ENCODE measurements at regions not wholly inside any gene's neighbourhood (a gene's known extent, or its start where the extent isn't known, plus 50 kb on each side); places are given as distances from the start of the nearest gene placed in this dataset.

- no peak for DNase-seq (ENCODE audit: low read depth)
Measured at GRCh38 chr1:30405631-30406212, 317.7 kb downstream of the MATN1 start.

GRCh38 chr1:30405081-30405480, 318.3 kb downstream of the MATN1 start:
- DNase-seq (ENCODE audit: low read depth): no peak

DNA sequence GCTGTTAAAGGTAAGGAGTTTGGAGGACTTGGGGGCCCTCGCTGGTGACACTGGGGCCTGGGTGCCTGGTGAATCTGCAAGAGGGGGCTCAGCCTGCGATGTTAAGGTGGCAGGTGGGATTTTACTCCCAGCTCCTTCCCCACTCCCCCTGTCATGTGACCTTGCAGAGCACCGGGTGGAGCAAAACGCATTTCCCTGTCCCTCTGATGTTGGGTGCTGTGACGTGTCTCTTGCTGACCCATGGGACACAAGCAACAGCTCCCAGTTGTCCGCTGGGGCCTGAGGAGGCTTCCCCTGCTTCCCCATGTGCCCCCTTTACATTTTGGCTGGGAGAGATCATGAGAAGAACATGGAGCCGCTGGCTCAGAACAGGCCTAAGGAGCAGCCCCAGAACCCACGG, 319.0 kb downstream of the MATN1 start:
- no peak for DNase-seq (ENCODE audit: low read depth)

GRCh38 chr1:30403726-30404125, 319.7 kb downstream of the MATN1 start:
- no peak for DNase-seq (ENCODE audit: low read depth)

DNA sequence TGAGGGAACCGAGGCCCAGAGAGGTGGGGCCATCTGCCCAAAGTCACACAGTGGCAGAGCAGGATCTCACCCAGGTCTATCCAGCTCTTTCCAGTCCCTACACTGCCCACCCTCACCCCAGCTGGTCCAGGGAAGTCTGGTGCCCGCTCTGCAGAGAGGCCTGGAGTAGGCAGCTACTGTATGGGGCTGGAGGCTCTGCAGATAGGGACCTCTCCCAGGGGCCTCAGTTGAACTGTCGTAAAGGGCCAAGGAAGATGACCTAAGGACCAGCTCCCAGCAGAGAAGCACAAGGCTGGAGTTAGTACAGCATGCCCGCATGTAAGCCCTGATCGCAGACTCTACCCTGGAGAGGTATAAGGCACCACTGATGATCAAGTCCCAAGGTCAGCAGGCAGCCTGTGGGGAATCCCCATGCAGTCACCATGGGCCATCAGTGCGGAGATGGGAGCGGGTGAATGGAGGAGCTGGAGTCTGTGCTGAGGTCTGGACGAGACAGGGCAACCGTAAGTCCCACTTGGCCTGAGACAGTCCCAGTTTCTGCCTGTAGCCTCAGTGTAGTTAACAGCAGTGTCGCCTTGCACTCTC, 320.2 kb downstream of the MATN1 start:
- no peak for DNase-seq (ENCODE audit: low read depth)

DNA sequence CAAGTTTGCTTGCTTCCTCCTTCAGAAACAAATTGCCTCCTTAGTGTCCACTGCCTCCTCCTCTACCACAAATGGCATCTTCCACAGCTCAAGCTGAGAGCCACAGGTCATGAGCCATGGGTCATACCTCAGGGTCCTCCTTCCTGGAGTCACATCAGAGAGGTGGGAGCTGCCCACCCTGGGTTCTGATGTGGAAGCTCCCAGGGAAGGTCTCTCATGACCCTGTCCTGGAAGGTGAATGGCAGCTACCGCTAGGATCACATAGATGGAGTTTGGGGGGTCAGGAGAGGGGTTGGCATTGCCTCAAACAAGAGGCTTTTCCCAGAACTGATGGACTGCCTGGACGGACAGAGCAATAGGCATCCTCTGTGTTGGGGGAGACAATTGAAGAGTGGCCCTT, 321.4 kb downstream of the MATN1 start:
- DNase-seq (ENCODE audit: low read depth): no peak

- DNase-seq (ENCODE audit: low read depth): no peak
Measured at GRCh38 chr1:30400507-30400906, 322.9 kb downstream of the MATN1 start.

DNA sequence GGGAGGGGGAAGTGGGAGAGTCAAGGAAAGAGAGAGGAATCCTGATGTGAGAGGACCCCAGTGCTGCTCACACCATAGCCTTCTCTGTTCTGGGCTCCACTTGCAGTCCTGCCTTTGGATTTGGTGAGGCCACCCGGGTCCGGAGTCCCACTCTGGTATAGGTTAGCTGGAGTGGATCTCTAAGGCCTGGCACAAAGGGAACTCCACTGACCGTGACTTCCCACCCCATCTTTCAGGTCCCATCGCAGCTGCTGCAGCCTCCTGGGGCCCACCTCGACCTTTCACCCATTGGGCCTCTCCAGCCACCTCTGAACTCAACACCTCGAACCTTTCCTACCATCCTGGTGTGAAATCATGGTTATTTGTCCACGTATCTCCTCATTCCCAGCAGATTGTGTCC, 324.4 kb downstream of the MATN1 start:
- no peak for DNase-seq (ENCODE audit: low read depth)

DNA sequence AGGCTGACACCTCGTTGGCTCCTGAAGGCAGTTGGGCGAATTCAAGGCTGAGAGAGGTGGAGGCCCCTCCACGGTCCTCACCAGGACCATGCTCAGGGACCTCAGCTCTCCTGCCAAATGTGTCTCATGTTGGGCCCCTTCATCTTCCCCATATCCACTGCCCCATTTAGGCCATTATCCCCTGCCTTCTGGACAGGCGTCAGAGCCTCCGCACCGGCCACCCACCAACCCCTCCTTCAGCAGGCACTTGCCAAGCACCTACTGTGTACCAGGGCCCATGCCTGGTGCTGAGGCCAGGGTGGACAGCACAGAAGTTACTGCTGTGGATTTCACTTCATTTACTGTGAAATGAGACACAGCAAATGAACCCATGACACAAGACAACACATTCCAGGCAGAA, 325.8 kb downstream of the MATN1 start:
- no peak for DNase-seq (ENCODE audit: low read depth)

- no peak for DNase-seq (ENCODE audit: low read depth)
Measured at GRCh38 chr1:30395631-30396030, 327.8 kb downstream of the MATN1 start.

GRCh38 chr1:30388386-30388785, 335.0 kb downstream of the MATN1 start:
- no peak for DNase-seq (ENCODE audit: low read depth)

DNA sequence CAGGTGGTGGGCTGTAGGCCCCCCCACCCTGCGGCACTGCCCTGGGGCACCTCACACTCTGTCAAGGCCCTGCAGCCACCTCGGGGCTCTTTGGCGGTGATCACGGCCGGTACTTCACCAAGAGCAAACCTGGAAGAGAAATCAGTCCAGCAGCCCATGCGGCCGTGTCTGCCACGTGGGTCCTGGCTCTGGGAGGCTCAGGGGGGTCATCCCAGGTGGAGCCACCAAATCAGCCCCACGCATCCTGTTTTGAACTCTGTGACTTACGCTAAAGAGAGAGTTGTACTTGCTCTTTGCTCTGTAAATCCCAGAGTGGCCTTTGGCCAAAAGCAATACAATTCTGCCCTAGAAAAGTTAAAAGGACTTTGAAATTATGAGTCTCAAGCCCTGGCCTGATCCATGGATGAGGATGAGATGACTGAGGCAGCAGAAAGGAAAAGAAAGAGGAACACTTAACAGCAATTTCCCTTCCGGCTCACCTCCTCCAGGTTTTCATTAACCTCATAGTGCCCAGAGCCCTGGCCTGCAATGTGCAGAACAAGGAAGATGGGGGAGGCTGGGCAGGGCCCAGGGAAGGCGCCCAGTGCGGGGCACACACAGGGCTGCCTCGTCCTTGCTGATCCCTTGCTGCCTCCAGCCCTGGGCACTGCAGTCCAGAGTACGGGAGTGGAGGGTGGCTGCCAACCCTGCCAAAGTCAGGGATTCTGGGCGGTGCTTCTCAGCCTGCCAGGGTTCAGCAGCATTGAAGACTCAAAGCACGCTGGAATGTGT, 337.0 kb downstream of the MATN1 start:
- DNase-seq (ENCODE audit: low read depth): no peak

- no peak for DNase-seq (ENCODE audit: low read depth)
Measured at GRCh38 chr1:30385246-30385995, 338.0 kb downstream of the MATN1 start.

- DNase-seq (ENCODE audit: low read depth): no peak
Measured at GRCh38 chr1:30384286-30385245, 338.8 kb downstream of the MATN1 start.

- no peak for DNase-seq (ENCODE audit: low read depth)
Measured at GRCh38 chr1:30383221-30383711, 340.1 kb downstream of the MATN1 start.

DNA sequence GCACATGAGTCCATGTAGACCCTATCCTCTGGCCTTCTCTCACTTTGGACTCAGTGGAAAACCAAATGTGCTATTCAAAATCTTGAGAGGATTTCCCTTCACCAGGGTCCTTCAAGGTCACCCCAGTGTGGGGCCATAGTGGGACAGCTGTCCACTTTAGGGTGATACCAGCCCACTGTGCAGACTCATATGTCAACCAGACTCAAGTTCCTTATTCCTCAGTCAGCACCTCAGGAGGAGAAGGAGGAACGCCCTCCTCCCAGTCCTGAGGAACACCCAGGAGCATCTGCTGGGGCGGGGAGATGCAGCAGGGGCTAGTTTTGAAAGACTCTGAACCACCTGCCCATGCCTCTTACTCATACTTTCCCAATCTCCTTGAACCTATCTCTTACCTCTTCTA, 340.9 kb downstream of the MATN1 start:
- DNase-seq (ENCODE audit: low read depth): no peak

DNA sequence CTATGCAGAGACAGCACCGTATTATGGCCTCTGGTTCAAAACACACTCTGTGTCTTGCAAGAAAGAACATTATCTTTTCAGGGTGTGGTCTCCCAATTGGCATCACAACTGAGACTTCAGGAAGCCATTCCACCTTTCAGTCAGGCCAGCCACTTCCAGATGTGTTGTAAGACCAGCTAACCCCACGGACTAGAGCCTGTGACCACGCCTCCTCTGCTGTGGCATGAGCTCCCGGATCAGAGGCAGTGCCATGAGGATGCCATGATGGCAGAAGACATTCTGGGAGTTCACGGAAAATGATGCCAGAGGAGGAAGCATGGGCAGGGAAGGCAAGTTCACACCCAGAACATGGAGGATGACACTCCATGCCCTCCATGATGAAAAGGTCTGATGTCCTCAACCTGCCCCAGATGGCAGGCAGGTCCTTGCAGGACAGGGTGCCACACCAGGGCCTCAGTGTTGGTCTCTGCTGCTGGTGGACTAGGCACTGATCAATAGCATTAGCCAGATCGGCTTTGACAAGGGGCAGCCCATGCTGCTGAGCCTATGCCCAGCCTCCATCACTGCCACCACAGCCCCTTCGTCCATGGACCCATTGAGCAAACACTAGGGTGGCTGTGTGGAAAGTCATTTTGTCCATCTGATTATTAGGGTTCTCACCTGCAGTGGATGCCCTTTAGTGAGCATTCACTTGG, 341.6 kb downstream of the MATN1 start:
- DNase-seq (ENCODE audit: low read depth): no peak

DNA sequence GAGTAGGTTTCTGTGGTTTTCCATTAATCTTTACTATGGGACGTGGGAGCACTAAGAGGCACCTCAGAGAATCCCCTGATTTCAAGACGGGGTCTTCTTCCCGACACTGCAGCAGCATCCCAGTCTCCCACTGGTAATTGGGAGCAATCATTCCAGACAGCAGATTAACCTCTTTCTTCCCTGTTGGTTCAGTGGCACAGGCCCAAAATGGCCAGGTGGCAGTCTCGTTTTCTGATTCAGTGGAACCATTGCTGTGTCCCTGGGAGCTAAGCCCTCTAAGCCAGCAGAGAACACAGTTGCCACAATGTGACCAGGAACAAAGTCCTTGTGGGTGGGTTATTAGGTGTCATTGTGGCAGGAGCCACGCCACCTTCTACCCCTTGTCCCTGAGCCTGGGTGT, 342.1 kb downstream of the MATN1 start:
- DNase-seq (ENCODE audit: low read depth): no peak

DNA sequence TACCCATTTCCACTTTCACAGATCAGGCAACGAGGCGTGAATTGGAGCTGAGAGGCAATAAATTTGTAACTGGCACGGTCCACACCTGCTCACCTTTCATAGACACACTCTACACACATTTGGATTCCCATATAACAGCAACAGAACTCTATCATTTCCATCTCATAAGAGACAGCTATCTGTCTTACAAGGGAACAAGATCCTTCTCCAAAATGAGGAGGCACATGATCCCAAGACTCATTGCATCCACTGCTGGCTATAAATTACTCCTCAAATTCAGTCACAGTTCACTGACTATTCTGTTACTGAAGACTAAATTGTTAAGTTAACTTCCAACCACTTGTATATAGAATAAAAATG, 342.8 kb downstream of the MATN1 start:
- no peak for DNase-seq (ENCODE audit: low read depth)

DNA sequence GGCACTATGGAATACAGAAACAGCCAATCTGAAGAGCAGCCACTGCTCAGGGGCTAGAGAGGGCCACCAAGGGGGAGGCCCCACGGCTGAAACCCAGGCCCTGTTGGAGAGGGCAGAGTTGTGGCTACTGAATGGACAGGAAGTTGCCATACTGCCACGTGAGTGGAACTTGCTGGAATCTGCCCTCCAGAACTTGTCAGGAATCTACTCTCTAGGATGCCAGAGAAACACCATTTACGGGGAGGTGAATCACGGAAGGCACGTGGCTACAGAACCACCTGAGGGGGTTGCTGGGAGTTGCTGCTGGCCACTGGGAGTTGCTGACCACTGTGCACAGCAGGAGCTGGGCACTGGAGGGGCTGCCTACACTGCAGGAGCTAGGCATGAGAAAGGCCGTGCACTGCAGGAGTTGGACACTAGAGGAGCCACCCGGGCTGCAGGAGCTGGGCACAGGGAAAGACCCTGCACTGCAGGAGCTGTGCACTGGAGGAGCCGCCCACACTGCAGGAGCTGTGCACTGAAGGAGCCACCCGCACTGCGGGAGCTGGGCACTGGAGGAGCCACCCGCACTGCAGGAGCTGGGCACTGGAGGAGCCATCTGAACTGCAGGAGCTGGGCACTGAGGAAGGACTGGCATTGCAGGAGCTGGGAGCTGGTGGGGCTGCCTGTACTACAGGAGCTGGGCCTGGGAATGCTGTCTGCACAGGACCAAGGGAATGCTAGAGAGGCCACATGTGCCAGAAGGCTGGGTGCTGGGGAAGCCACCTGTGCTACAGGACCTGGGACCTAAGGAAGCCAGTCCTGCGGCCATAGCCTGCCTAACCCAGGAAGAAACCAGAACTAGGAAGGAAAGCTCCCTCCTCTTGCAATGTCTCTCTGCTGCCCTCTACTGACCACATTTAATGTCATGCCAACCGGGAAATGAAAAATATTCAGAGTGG, 343.4 kb downstream of the MATN1 start:
- peak; percentile 68 for DNase-seq (ENCODE audit: low read depth)

All from renal cortical epithelial cell (primary cell).